HEK293 (cell line): ENCODE measurements at regions not wholly inside any gene's neighbourhood (a gene's known extent, or its start where the extent isn't known, plus 50 kb on each side); places are given as distances from the start of the nearest gene placed in this dataset.

Experiments
- ATF2 ChIP-seq: fragments of 450-650 bp; formaldehyde crosslinking; IDR thresholded peaks from 2 replicates; pipeline ENCODE4 v1.5.1; 2016; ENCODE audit warnings: missing biosample characterization, missing genetic modification characterization, low read depth
- CTCF ChIP-seq: fragments of 450-650 bp; formaldehyde crosslinking; IDR thresholded peaks from 2 replicates; pipeline ENCODE4 v1.5.1; 2016; ENCODE audit warnings: missing biosample characterization, missing genetic modification characterization
- MZF1 ChIP-seq: fragments of 450-650 bp; formaldehyde crosslinking; IDR thresholded peaks from 2 replicates; pipeline ENCODE4 v1.5.1; 2017; ENCODE audit warnings: missing biosample characterization, missing genetic modification characterization, borderline replicate concordance
- TSHZ1 ChIP-seq: fragments of 450-650 bp; formaldehyde crosslinking; IDR thresholded peaks from 2 replicates; pipeline ENCODE4 v1.5.1; 2016; ENCODE audit warnings: missing biosample characterization, missing genetic modification characterization, borderline replicate concordance
- ZBTB7A ChIP-seq: fragments of 450-650 bp; formaldehyde crosslinking; IDR thresholded peaks from 2 replicates; pipeline ENCODE4 v1.5.1; 2016; ENCODE audit warnings: low read depth, missing biosample characterization, missing genetic modification characterization
- ZNF341 ChIP-seq: fragments of 450-650 bp; formaldehyde crosslinking; IDR thresholded peaks from 2 replicates; pipeline ENCODE4; 2016; ENCODE audit warnings: low read depth, missing biosample characterization, missing genetic modification characterization
- ZNF513 ChIP-seq: fragments of 450-650 bp; IDR thresholded peaks from 2 replicates; pipeline ENCODE4 v1.5.1; 2018; ENCODE audit warnings: missing biosample characterization, missing genetic modification characterization

- TF ChIP-seq CTCF (tag by site-specific recombination) = no peak
- TF ChIP-seq ATF2 (tag by site-specific recombination) = no peak
- TF ChIP-seq ZNF341 (tag by site-specific recombination) = no peak
- TF ChIP-seq ZNF513 (tag by site-specific recombination) = no peak
- TF ChIP-seq ZBTB7A (tag by site-specific recombination) = no peak
- no peak for TF ChIP-seq MZF1 (tag by site-specific recombination)
- no peak for TF ChIP-seq TSHZ1 (tag by site-specific recombination)
These were observed 77.2 kb upstream of the TARS1 start for GRCh38 chr5:33363537-33363936.
